ENCODE measurements at regions not wholly inside any gene's neighbourhood (a gene's known extent, or its start where the extent isn't known, plus 50 kb on each side); places are given as distances from the start of the nearest gene placed in this dataset.

- TF ChIP-seq CTCF (IDR thresholded peaks at IDR 0.05), result no peak
- TF ChIP-seq EZH2phosphoT487 (IDR thresholded peaks at IDR 0.05), result no peak
- no peak for TF ChIP-seq EZH2 (IDR thresholded peaks at IDR 0.05)
Observed at GRCh38 chrX:139026811-139027210, 315.3 kb upstream of the FGF13 start.
